HUES6 (cell line): ENCODE measurements at regions not wholly inside any gene's neighbourhood (a gene's known extent, or its start where the extent isn't known, plus 50 kb on each side); places are given as distances from the start of the nearest gene placed in this dataset.

Experiments used
- H3K27ac ChIP-seq: 2 replicates; pipeline ENCODE4 v1.7.0; 2013; ENCODE audit warnings: low read depth, mild to moderate bottlenecking, low read length, inconsistent platforms
- H3K27me3 ChIP-seq: 2 replicates; pipeline ENCODE4 v1.6.1; 2013; ENCODE audit warnings: low read length; ENCODE audit not compliant: control insufficient read depth, insufficient read depth
- H3K36me3 ChIP-seq: 2 replicates; pipeline ENCODE4 v1.6.1; 2013; ENCODE audit warnings: low read length; ENCODE audit not compliant: control insufficient read depth, insufficient read depth
- H3K4me1 ChIP-seq: 2 replicates; pipeline ENCODE4 v1.6.1; 2013; ENCODE audit warnings: low read length; ENCODE audit not compliant: control insufficient read depth, insufficient read depth
- H3K4me3 ChIP-seq: 2 replicates; pipeline ENCODE4 v1.5.1; 2013; ENCODE audit warnings: low read depth, low read length
- H3K9ac ChIP-seq: one replicate; pipeline ENCODE4 v1.6.1; 2013; ENCODE audit warnings: mild to moderate bottlenecking, low read length
- H3K9me3 ChIP-seq: 2 replicates; pipeline ENCODE4 v1.6.1; 2013; ENCODE audit warnings: low read depth, low read length; ENCODE audit not compliant: control insufficient read depth, insufficient read depth

GRCh38 chr2:8352989-8353388 lies 328.9 kb upstream of the ID2 start:
- Histone ChIP-seq H3K4me3 (no peak overlapping the region), H3K27ac (no peak overlapping the region), H3K36me3 (no peaks in the 10 kb centered on the region), H3K4me1 (no peaks in the 10 kb centered on the region), H3K9me3 (peaks cover 9% of the 10 kb centered on the region), H3K27me3 (no peaks in the 10 kb centered on the region), H3K9ac (no peak overlapping the region)

DNA sequence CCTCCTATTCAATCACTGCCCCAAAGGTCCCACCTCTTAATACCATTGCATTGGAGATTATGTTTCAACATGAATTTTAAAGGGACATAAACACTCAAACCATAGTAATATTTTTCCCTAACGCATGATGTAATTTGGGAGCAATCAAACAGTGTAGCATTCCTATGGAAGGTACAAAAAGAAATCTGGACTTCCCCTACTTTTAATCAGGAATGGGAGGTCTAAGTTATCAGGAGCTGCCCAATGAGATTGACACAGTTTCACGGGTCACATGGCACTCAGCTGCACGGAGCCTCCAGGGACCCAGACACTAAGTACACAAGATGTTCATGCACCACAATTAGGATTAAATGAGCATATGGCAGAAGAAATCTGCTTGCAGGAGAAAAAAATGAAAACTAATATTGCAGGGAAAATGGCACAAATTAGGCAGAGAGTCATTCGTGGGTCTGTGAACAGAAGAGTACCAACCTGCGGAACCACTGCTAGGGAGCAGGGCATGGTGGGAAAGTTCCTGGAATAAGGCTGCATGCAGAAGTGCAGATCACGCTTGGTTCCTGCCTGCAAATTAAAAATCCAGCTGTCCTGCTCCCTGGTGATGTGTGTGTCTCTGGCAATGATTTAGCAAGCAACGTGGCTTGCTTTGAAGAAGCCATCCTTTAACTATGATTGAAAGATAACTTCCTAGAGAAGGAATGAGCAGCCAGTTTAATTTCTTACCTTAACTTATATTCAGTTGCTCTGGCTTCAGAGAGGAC lies 326.6 kb upstream of the ID2 start:
- H3K36me3 ChIP-seq, result no peaks in the 10 kb centered on the region
- no peak overlapping the region for H3K27ac ChIP-seq
- H3K4me1 ChIP-seq, result no peaks in the 10 kb centered on the region
- H3K4me3 ChIP-seq, result no peak overlapping the region
- H3K9ac ChIP-seq, result no peak overlapping the region
- peaks cover 9% of the 10 kb centered on the region for H3K9me3 ChIP-seq
- H3K27me3 ChIP-seq, result no peaks in the 10 kb centered on the region

- Histone ChIP-seq H3K27ac (no peak overlapping the region), H3K27me3 (no peaks in the 10 kb centered on the region), H3K9me3 (peaks cover 9% of the 10 kb centered on the region), H3K4me1 (no peaks in the 10 kb centered on the region), H3K4me3 (no peak overlapping the region), H3K36me3 (no peaks in the 10 kb centered on the region), H3K9ac (no peak overlapping the region)
These were observed 323.9 kb upstream of the ID2 start for GRCh38 chr2:8357738-8358518.

DNA sequence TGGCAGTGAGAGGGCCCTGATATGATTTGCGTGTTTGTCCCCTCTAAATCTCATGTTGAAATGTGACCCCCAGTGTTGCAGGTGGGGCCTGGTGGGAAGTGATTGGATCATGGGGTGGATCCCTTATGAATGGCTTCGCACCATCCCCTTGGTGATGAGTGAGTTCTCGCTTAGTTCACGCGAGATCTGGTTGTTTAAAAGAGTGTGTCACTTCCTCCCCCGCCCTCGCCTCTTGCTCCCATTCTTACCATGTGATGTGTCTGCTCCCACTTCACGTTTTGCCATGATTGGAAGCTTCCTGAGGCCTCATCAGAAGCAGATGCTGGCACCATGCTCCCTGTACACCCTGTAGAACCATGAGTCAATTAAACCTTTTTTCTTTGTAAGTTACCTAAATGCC lies 319.9 kb upstream of the ID2 start:
- no peak overlapping the region for H3K4me3 ChIP-seq
- H3K27ac ChIP-seq, result no peak overlapping the region
- H3K9me3 ChIP-seq, result no peaks in the 10 kb centered on the region
- H3K27me3 ChIP-seq, result no peaks in the 10 kb centered on the region
- H3K4me1 ChIP-seq, result no peaks in the 10 kb centered on the region
- no peak overlapping the region for H3K9ac ChIP-seq
- no peaks in the 10 kb centered on the region for H3K36me3 ChIP-seq

DNA sequence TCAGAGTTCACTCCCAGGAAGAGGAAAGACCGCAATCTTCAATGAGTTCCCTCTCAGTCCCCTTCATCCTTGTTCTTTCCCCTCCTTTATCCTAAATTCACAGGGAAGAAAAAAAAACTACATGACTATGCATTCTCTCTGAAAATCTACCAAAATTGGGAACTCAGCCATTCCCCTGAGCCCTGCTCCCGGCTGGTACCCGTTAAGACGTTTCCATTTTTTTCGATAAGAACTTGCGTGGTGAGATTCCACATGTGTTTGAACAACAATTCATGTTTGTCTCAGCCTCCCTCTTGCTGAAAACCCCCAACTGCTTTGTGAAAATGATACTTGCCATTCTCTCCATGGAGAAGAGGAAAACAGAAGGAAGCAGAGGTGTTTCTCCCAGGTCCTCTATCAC lies 318.7 kb upstream of the ID2 start:
- Histone ChIP-seq H3K4me3 (no peak overlapping the region), H3K36me3 (no peaks in the 10 kb centered on the region), H3K27ac (no peak overlapping the region), H3K9ac (no peak overlapping the region), H3K27me3 (no peaks in the 10 kb centered on the region), H3K9me3 (no peaks in the 10 kb centered on the region), H3K4me1 (no peaks in the 10 kb centered on the region)

- H3K36me3 ChIP-seq, result no peaks in the 10 kb centered on the region
- no peaks in the 10 kb centered on the region for H3K4me1 ChIP-seq
- H3K9me3 ChIP-seq, result no peaks in the 10 kb centered on the region
- no peak overlapping the region for H3K4me3 ChIP-seq
- H3K27ac ChIP-seq, result no peak overlapping the region
- no peaks in the 10 kb centered on the region for H3K27me3 ChIP-seq
- H3K9ac ChIP-seq, result no peak overlapping the region
These were observed 317.2 kb upstream of the ID2 start for GRCh38 chr2:8364668-8365067.

DNA sequence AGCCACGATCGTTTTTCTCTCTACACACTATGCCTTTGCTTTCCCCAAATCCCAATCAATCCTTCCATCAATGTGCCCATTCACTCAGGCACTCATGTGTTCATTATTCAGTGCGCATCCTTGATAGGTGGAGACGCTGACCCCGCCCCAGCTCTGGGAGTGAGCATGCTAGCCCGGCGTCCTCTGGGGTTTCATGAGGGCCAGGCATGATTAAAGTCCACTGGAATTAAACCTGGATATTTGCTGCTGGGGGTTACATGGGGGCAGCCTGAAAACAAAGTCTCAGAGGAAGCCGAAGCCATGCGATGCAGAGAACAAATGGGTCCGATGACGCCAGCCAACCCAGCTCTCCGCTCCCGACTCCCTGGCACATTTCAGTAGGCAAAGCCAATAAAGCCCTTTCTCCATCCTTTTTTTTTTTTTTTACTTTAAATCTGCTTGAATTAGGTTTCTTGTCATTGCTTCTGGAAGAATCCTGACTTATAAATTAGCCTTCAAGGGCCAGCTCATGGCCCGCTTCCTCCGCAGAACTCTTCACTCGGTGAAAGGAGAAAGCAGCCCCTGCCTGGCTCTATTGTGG lies 316.4 kb upstream of the ID2 start:
- Histone ChIP-seq H3K36me3 (no peaks in the 10 kb centered on the region), H3K9me3 (no peaks in the 10 kb centered on the region), H3K27me3 (no peaks in the 10 kb centered on the region), H3K27ac (no peak overlapping the region), H3K9ac (no peak overlapping the region), H3K4me3 (no peak overlapping the region), H3K4me1 (no peaks in the 10 kb centered on the region)

GRCh38 chr2:8367833-8368232 lies 314.0 kb upstream of the ID2 start:
- no peak overlapping the region for H3K4me3 ChIP-seq

GRCh38 chr2:8368463-8368862 lies 313.4 kb upstream of the ID2 start:
- H3K4me3 ChIP-seq, result no peak overlapping the region
- H3K9ac ChIP-seq, result no peak overlapping the region
- H3K4me1 ChIP-seq, result no peaks in the 10 kb centered on the region
- no peaks in the 10 kb centered on the region for H3K36me3 ChIP-seq
- H3K27ac ChIP-seq, result no peak overlapping the region
- no peaks in the 10 kb centered on the region for H3K27me3 ChIP-seq
- peaks cover 13% of the 10 kb centered on the region for H3K9me3 ChIP-seq

More at GRCh38 chr2:8367833-8368232, 314.0 kb upstream of the ID2 start:
- no peaks in the 10 kb centered on the region for H3K27me3 ChIP-seq
- H3K4me1 ChIP-seq, result no peaks in the 10 kb centered on the region
- H3K9me3 ChIP-seq, result peaks cover 7% of the 10 kb centered on the region
- H3K36me3 ChIP-seq, result no peaks in the 10 kb centered on the region
- H3K9ac ChIP-seq, result no peak overlapping the region
- H3K27ac ChIP-seq, result no peak overlapping the region

GRCh38 chr2:8369522-8369921 lies 312.3 kb upstream of the ID2 start:
- Histone ChIP-seq H3K4me3 (no peak overlapping the region), H3K36me3 (no peaks in the 10 kb centered on the region)

GRCh38 chr2:8370258-8370802 lies 311.5 kb upstream of the ID2 start:
- Histone ChIP-seq H3K9ac (no peak overlapping the region), H3K27ac (no peak overlapping the region), H3K27me3 (no peaks in the 10 kb centered on the region), H3K4me1 (no peaks in the 10 kb centered on the region), H3K9me3 (peaks cover 13% of the 10 kb centered on the region), H3K36me3 (no peaks in the 10 kb centered on the region), H3K4me3 (no peak overlapping the region)

More at GRCh38 chr2:8369522-8369921, 312.3 kb upstream of the ID2 start:
- H3K27ac ChIP-seq, result no peak overlapping the region
- H3K27me3 ChIP-seq, result no peaks in the 10 kb centered on the region
- peaks cover 13% of the 10 kb centered on the region for H3K9me3 ChIP-seq
- no peak overlapping the region for H3K9ac ChIP-seq
- H3K4me1 ChIP-seq, result no peaks in the 10 kb centered on the region
